ENCODE measurements at regions not wholly inside any gene's neighbourhood (a gene's known extent, or its start where the extent isn't known, plus 50 kb on each side); places are given as distances from the start of the nearest gene placed in this dataset.

DNA sequence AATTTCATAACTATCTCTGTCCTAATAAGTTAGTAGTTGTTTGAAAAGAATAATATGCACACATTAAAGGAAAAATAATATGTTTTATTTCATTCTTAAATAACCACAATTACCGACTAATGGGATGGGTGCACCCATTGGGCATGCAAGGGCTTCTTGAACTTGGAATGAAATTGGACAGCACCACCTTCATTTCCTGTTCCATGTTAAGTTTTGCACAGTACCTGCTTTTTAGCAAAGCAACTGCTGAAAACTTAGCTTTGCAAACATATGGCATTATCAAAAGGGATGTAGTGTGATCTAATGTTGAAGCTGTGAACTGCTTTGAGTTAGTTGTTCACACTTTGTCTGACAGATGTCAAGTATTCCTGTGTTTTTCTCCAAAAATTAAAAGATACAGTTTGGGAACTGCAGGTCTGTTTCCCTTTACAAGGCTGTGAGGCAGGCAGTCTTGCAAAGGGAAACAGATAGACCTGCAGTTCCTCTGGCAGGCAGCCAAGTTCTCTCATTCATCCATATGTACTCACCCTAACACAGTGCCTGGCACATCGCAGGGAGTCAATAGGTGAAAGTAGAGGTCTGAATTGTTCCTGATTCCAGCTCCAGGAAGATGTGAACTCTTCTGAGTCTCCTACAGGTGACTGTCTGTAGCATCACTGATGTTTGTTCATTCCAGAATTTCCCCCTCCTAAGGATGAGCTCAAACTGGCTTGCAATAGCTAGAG lies 64.3 kb upstream of the GOLGA8B start (continued):
- TF ChIP-seq, protein P1, sequence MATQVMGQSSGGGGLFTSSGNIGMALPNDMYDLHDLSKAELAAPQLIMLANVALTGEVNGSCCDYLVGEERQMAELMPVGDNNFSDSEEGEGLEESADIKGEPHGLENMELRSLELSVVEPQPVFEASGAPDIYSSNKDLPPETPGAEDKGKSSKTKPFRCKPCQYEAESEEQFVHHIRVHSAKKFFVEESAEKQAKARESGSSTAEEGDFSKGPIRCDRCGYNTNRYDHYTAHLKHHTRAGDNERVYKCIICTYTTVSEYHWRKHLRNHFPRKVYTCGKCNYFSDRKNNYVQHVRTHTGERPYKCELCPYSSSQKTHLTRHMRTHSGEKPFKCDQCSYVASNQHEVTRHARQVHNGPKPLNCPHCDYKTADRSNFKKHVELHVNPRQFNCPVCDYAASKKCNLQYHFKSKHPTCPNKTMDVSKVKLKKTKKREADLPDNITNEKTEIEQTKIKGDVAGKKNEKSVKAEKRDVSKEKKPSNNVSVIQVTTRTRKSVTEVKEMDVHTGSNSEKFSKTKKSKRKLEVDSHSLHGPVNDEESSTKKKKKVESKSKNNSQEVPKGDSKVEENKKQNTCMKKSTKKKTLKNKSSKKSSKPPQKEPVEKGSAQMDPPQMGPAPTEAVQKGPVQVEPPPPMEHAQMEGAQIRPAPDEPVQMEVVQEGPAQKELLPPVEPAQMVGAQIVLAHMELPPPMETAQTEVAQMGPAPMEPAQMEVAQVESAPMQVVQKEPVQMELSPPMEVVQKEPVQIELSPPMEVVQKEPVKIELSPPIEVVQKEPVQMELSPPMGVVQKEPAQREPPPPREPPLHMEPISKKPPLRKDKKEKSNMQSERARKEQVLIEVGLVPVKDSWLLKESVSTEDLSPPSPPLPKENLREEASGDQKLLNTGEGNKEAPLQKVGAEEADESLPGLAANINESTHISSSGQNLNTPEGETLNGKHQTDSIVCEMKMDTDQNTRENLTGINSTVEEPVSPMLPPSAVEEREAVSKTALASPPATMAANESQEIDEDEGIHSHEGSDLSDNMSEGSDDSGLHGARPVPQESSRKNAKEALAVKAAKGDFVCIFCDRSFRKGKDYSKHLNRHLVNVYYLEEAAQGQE (IDR thresholded peaks at IDR 0.05; ENCODE audit: borderline replicate concordance), result peak; percentile 81
- TF ChIP-seq, protein P1 (CRISPR knock-in tag; IDR thresholded peaks at IDR 0.05; ENCODE audit: low read depth), result no peak
- no peak for TF ChIP-seq TEAD2 (tag; IDR thresholded peaks at IDR 0.05)
- no peak for TF ChIP-seq RBM34 (IDR thresholded peaks at IDR 0.05; ENCODE audit: borderline replicate concordance, insufficient read depth, low read length)
- TF ChIP-seq CBX5 (IDR thresholded peaks at IDR 0.05; ENCODE audit: borderline replicate concordance, low read depth), result no peak
- TF ChIP-seq CBFA2T3 (IDR thresholded peaks at IDR 0.05), result no peak
- TF ChIP-seq PBX2 (CRISPR knock-in tag; IDR thresholded peaks at IDR 0.05; ENCODE audit: low read depth), result no peak
- TF ChIP-seq PBX2 (tag; conservative IDR thresholded peaks at IDR 0.05; ENCODE audit: low read depth), result 0 out of 2 replicates have a peak, but pooled peaks have one; percentile 19
- TF ChIP-seq GABPA (tag; conservative IDR thresholded peaks at IDR 0.05; ENCODE audit: low read depth), result 0 out of 2 replicates have a peak, but pooled peaks have one; percentile 26
- TF ChIP-seq, protein P2, sequence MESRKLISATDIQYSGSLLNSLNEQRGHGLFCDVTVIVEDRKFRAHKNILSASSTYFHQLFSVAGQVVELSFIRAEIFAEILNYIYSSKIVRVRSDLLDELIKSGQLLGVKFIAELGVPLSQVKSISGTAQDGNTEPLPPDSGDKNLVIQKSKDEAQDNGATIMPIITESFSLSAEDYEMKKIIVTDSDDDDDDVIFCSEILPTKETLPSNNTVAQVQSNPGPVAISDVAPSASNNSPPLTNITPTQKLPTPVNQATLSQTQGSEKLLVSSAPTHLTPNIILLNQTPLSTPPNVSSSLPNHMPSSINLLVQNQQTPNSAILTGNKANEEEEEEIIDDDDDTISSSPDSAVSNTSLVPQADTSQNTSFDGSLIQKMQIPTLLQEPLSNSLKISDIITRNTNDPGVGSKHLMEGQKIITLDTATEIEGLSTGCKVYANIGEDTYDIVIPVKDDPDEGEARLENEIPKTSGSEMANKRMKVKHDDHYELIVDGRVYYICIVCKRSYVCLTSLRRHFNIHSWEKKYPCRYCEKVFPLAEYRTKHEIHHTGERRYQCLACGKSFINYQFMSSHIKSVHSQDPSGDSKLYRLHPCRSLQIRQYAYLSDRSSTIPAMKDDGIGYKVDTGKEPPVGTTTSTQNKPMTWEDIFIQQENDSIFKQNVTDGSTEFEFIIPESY (CRISPR knock-in tag; IDR thresholded peaks at IDR 0.05), result no peak
- no peak for TF ChIP-seq BMI1 (IDR thresholded peaks at IDR 0.05; ENCODE audit: low read length)
- TF ChIP-seq NR4A1 (CRISPR knock-in tag; IDR thresholded peaks at IDR 0.05), result no peak
- peak; percentile 39; the same call in 1 of the 2 replicates for TF ChIP-seq NR4A1 (tag; IDR thresholded peaks at IDR 0.05)
- no peak for TF ChIP-seq PHTF2 (CRISPR knock-in tag; IDR thresholded peaks at IDR 0.05)
- 0 out of 2 replicates have a peak, but pooled peaks have one; percentile 48 for TF ChIP-seq ZEB2 (IDR thresholded peaks at IDR 0.05)
- no peak for TF ChIP-seq ZNF124 (CRISPR knock-in tag; IDR thresholded peaks at IDR 0.05)
- TF ChIP-seq KAT7 (CRISPR knock-in tag; IDR thresholded peaks at IDR 0.05; ENCODE audit: borderline replicate concordance), result no peak
